SK-N-MC (cell line): ENCODE measurements at regions not wholly inside any gene's neighbourhood (a gene's known extent, or its start where the extent isn't known, plus 50 kb on each side); places are given as distances from the start of the nearest gene placed in this dataset.

Experiments
- EZH2 ChIP-seq: fragments of 200-600 bp; sonication (generic); IDR thresholded peaks from one replicate; pipeline ENCODE4 v1.6.1; 2017; ENCODE audit warnings: antibody characterized with exemption
- POLR2AphosphoS5 ChIP-seq: IDR thresholded peaks from 2 replicates; pipeline ENCODE4 v1.6.1; 2012; ENCODE audit warnings: mild to moderate bottlenecking, low read depth, low read length, borderline replicate concordance

GRCh38 chr2:52931660-52932059 lies 835.9 kb upstream of the CHAC2 start:
- TF ChIP-seq POLR2AphosphoS5, result no peak
- TF ChIP-seq EZH2, result no peak
